HS-27A (cell line): ENCODE measurements at regions not wholly inside any gene's neighbourhood (a gene's known extent, or its start where the extent isn't known, plus 50 kb on each side); places are given as distances from the start of the nearest gene placed in this dataset.

ENCODE experiments used
- DNase-seq: peaks from one replicate; pipeline ENCODE4 v3.0.0-alpha.2; 2012; ENCODE audit warnings: low read depth, missing footprints

- DNase-seq, result no peak
These were observed 173.2 kb upstream of the HDAC4 start for GRCh38 chr2:239574054-239574433.

DNA sequence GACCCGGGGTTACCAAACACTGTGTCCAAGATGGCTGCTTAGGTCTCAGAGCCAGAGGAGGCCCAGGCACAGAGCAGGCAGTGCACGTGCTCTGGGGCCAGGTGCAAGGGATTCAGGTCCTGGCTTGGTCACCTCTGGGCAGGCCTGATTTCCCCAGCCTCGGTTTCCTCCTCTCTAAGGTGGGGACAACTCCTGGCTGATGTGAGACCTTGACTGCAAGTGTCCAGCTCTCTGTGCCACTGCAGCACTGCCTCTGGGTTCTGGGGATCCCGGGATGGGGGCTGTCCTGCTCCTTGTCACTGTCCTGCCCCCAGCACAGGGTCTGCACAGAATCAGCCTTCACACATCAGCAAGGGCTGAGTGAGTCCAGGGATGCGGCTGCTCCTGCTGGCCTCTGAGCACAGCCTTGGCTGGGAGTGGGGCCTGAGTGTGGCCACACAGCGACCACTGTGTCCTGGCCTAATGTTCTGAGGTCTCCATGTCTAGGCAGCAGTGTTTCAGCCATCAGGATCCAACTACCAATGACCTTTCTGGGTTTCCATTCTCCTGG is 170.2 kb upstream of the HDAC4 start:
- DNase-seq, result no peak

DNA sequence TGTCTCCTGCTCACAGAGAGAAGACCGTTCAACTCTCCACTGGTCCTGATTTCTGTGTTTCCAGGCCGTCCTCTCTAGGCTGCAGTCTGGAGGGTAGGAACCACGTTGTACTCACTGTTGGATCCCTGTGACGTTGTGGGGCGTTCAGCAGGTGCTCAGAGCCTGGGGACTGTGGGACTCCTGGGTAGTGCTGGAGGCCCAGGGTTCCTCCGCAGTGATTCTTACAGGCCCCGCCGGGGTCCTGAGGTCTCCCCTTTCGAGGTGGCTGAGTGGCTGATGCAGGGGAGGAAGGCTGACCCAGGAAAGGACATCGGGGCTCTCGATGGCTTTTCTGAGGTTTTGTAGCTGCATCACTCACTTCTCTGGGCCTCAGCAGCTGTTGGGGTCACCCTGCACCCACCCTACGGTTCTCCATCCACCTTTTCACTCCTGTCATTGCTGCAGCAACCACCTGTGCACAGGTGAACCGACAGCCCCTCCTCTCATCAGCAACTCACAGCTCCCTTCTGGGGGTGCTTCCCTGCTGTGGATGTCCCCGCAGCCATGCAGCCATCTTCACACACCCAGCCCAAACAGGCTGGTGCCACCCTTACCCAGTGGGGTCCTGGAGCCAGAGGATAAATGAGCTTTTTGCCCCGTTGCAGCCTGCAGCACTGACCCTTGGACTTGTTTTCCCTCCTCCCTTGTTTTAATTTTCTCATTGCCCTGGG is 169.6 kb upstream of the HDAC4 start:
- no peak for DNase-seq

GRCh38 chr2:239569401-239570090 is 168.7 kb upstream of the HDAC4 start:
- no peak for DNase-seq

DNA sequence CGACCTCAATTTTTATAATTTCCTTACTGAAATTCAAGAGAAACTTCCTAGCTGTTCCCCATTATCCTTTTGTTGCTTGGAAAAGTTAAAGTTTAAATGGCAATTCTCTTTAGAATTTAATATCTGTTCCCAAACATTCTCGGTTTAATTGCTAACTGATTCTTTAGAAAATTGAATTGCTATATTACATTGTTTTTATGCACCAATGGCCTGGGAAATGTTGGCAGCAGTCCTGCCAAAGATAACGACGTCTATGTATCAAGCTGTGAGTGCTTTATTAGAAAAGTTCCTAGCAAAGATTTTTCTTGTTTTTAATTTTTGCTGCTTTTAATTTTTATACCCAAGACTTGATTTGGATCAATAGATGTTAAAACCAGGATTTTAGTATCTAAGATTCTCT is 167.8 kb upstream of the HDAC4 start:
- no peak for DNase-seq

DNA sequence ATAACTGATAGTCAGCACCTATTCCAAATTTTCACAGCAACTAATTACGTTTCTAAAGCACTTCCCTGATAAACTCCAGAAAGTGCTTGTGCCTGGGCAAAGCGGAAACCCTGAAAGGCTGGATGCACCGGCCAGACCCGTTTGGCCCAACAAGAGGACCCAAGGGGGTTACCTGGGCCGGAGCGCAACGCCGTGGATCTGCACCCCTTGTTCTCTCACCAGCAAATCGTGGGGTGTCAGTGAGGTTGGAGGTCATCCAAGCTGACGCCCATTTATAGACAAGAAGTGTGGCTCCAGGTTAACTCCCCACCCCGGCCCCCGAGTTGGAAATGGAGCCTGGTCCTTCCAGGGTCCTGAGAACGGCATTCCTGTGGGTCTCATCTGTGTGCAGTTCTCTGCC is 167.0 kb upstream of the HDAC4 start:
- DNase-seq, result no peak

GRCh38 chr2:239566995-239567568 is 166.3 kb upstream of the HDAC4 start:
- no peak for DNase-seq

DNA sequence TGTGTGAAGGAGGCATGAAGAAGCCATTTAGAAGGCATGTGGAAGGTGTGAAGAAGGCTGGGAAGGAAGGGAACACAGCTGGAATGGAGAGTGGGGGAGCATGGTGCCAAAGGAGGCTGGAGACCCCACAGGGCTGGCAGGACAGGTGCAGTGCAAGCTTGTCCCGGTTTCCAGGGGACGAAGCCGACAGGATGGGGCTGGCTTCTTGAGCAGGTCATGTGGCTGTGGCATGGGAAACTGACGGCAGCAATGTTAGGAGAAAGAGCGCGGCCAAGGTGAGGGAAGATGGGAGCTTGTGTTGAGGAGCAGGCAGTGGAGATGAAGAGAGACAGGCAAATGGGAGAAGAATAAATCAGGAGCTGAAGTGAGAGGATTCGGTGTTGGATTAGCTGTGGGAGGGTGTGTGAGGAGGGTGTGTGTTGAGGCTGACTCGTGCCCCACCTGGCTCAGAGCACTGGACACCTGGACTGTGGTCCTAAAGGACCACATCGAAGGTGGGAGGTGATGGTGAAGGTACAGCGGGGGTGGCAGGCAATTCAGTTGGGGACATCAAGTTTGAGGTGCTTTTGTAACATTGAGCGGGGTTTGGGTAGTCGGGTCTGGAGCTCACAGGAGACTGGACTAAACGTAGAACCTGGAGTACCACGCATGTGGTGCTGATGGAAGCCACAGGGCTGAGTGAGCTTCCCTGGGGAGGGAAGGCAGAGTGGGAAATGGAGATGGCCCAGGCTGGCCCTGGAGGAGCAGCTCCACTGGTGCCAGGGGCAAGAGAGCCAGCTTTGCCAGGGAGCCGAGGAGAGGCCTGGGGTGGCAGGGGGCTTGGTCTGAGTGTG is 165.6 kb upstream of the HDAC4 start:
- DNase-seq, result no peak

- no peak for DNase-seq
These were observed 163.8 kb upstream of the HDAC4 start for GRCh38 chr2:239564587-239564986.

- no peak for DNase-seq
These were observed 162.7 kb upstream of the HDAC4 start for GRCh38 chr2:239563561-239563960.

GRCh38 chr2:239561446-239562001 is 160.7 kb upstream of the HDAC4 start:
- DNase-seq, result no peak

DNA sequence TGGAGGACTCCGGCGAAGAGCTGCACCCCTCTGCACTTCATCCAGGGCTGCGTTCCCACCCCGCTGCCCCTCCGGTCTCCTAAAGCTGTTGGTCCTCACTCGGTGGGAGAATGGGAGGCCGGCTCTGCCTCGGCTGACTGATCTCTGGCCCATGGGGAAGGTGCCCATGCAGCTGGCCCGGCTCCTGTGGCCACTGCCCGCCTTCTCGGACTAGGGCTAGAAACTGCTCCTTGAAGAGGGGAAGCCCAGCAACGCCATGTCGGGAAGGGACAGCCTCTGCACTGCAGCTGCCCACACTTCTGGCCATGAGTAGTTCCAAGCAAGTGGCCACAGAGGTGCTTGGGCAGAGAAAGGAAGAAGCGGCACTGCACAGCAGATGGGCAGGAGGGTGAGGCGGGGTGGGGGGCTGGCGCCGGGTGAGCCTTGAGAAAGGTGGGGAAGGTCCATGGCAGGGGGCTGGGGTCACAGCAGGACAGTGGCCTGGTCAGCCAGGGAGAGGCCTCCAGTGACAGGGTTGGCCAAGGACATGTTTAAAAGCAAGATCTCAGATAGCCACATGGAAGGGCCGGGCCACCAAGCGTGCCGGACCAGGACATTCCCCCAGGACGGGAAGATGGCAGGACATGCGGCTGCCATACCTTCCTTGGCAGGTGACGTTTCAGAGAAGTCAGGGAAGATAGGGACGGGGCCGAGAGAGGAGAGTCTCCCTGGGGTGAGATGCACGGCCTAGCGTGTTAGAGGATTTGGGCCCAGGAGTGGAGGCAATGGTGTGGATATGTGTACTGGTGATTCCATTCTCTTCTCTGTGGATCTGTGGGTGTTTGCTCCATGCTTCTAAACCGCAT is 158.8 kb upstream of the HDAC4 start:
- no peak for DNase-seq

DNA sequence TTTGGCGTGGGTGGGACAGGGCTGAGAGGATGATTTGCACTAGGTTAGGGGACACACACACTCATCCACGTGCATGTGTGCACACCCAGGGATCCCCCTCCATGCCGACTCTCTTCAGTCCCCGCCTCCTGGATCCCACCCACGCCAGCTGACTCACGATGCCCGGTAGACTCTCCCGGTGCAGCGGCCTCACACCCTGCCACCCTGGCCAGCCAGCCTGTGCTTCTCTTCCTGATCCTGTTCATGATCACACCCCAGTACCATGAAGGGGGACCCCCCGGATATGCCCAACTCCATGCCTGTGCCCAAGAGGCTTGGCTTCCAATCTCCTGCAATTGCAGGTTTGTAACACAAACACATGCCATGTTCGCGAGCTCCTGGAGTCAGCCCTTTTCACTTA is 157.8 kb upstream of the HDAC4 start:
- DNase-seq, result no peak

- no peak for DNase-seq
These were observed 156.7 kb upstream of the HDAC4 start for GRCh38 chr2:239557516-239557915.

DNA sequence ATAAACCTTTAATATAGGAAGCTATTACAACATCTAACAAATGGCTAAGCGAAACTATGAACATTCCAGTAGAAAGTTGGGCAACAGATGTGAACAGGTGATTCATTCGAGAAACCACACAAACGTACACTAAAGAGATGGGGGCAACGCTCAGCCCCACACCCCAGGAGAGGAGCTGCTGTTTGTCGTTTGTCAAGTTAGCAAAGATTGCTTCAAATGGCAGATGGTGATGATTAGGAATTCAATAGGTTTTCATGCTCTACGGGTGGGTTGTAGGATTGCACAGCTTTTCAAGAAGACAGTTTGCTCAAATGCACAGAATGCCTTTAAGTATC is 154.7 kb upstream of the HDAC4 start:
- no peak for DNase-seq

GRCh38 chr2:239554766-239555570 is 154.1 kb upstream of the HDAC4 start:
- no peak for DNase-seq

DNA sequence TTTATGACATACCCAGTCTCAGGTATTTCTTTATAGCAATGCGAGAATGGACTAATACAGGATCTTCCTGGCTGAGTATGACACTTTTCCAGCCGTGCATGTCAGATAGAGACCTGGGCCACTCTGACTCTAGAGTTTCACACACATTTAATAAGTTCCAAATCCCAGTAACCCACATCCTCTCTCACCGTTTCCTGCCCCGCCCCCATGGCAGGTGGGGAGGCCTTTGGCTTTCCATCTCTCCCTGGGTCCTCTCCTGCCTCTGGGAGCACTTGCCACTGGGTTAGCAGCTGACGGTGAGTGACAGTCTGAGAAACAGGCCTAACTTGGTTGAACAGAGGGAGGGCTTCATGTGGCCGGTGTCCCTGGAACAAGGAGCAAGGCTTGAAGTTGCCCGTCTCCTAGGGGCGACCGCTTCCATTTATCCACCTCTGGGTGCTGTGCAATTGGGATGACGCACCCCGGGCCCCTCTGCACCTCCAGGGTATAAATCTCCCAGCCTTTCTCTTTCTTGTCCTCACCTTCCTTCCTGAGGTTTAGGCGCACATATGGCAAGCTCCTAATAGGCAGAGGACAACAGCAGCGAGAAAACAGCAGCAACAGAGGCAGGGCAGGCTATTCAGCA is 152.7 kb upstream of the HDAC4 start:
- DNase-seq, result no peak

DNA sequence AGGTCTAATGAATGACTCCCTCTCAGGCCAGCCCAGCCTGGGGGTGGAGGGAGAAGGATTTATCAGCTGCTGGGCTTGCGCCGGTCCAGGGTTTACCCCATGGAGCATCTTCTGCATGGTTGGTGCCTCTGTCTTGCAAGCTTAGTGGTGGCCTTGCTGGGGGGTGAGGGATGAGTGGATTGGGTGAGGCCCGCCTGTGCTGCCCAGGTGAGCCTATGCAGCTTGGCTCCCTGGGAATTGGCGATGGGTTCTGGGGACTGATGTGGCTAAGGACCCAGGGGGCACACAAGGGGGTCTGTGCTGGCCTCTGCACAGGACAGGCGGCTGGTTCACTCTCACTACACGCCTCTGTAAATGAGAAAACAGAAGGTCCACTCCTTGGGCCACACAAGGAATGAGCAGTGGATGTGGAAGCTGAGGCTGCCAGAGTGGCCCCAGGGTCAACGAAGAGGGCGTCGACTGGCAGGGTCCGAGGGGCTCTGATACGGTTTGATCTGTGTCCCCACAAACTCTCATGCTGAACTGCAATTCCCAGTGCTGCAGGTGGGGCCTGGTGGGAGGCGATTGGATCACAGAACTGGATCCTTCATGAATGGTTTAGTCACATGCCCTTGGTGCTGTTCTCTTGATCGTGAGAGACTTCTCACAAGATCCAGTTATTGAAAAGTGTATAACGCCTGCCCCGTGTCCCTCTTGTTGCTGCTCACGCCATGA is 151.6 kb upstream of the HDAC4 start:
- no peak for DNase-seq

DNA sequence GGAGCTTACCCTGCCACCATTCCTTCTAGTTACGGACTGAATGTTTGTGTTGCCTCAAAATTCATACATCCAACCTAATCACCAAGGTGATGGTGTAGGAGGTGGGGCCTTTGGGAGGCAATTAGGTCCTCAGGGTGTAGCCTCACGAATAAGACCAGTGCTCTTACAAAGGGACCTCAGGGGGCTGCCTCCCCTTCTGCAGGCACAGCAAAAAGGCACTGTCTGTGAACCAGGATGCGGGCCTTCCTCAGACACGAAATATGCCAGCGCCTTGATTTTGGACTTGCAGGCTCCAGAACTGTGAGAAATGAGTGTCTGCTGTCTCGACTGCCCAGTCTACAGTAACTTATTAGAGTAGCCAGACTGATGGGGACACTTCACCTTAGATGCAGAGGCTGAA is 150.4 kb upstream of the HDAC4 start:
- DNase-seq, result no peak
